Skeletal muscle tissue (tissue), 3 donors: ENCODE measurements at regions not wholly inside any gene's neighbourhood (a gene's known extent, or its start where the extent isn't known, plus 50 kb on each side); places are given as distances from the start of the nearest gene placed in this dataset.

Experiments used
- H3K27ac ChIP-seq: one replicate; pipeline ENCODE4 v1.7.0; 2013; ENCODE audit warnings: mild to moderate bottlenecking, low read depth, low read length, inconsistent platforms
- H3K27me3 ChIP-seq, 3 donors: one replicate each; pipeline ENCODE4 v1.7.0; 2013; ENCODE audit warnings: low read length in 3 of 3; ENCODE audit not compliant: control insufficient read depth in 3 of 3, insufficient read depth in 3 of 3
- H3K36me3 ChIP-seq, 3 donors: one replicate each; pipeline ENCODE4 v1.7.0; 2013; ENCODE audit warnings: low read length in 3 of 3; ENCODE audit not compliant: control insufficient read depth in 3 of 3, insufficient read depth in 3 of 3
- H3K4me1 ChIP-seq, 3 donors: one replicate each; pipeline ENCODE4 v1.7.0; 2013; ENCODE audit warnings: low read length in 3 of 3, mild to moderate bottlenecking in 3 of 3; ENCODE audit not compliant: control insufficient read depth in 3 of 3, insufficient read depth in 3 of 3
- H3K4me3 ChIP-seq, 3 donors: one replicate each; pipeline ENCODE4 v1.7.0; 2013; ENCODE audit warnings: low read length in 3 of 3
- H3K9ac ChIP-seq, 3 donors: one replicate each; pipeline ENCODE4 v1.7.0; 2013; ENCODE audit warnings: low read length in 3 of 3, mild to moderate bottlenecking in 3 of 3, moderate library complexity in 2 of 3, low read depth in 1 of 3
- H3K9me3 ChIP-seq, 3 donors: one replicate each; pipeline ENCODE4 v1.7.0; 2013; ENCODE audit warnings: low read length in 3 of 3; ENCODE audit not compliant: control insufficient read depth in 3 of 3
- donor health status: Osteomylitis.

GRCh38 chr3:4125576-4125975 lies 177.6 kb upstream of the SETMAR start:
- H3K9me3 ChIP-seq = peaks cover 0 to 2% (median 0%) of the 10 kb centered on the region in 3 donors
- no peaks in the 10 kb centered on the region for H3K27me3 ChIP-seq
- no peak overlapping the region for H3K9ac ChIP-seq
- H3K4me3 ChIP-seq = no peak overlapping the region
- H3K27ac ChIP-seq = no peak overlapping the region
- H3K36me3 ChIP-seq = no peaks in the 10 kb centered on the region
- H3K4me1 ChIP-seq = no peaks in the 10 kb centered on the region

GRCh38 chr3:4138150-4138785 lies 164.9 kb upstream of the SETMAR start:
- H3K9me3 ChIP-seq = no peaks in the 10 kb centered on the region
- no peak overlapping the region for H3K27ac ChIP-seq
- no peaks in the 10 kb centered on the region for H3K27me3 ChIP-seq
- H3K4me1 ChIP-seq = no peaks in the 10 kb centered on the region
- H3K9ac ChIP-seq = no peak overlapping the region
- H3K4me3 ChIP-seq = no peak overlapping the region
- H3K36me3 ChIP-seq = no peaks in the 10 kb centered on the region

GRCh38 chr3:4138786-4139431 lies 164.3 kb upstream of the SETMAR start:
- Histone ChIP-seq H3K27ac (no peak overlapping the region), H3K9me3 (no peaks in the 10 kb centered on the region), H3K4me1 (no peaks in the 10 kb centered on the region), H3K27me3 (no peaks in the 10 kb centered on the region), H3K9ac (no peak overlapping the region), H3K4me3 (no peak overlapping the region), H3K36me3 (no peaks in the 10 kb centered on the region)

GRCh38 chr3:4139462-4140140 lies 163.6 kb upstream of the SETMAR start:
- no peak overlapping the region for H3K4me3 ChIP-seq
- no peak overlapping the region for H3K9ac ChIP-seq
- H3K9me3 ChIP-seq = no peaks in the 10 kb centered on the region
- H3K36me3 ChIP-seq = no peaks in the 10 kb centered on the region
- H3K27ac ChIP-seq = no peak overlapping the region
- H3K27me3 ChIP-seq = no peaks in the 10 kb centered on the region
- no peaks in the 10 kb centered on the region for H3K4me1 ChIP-seq

DNA sequence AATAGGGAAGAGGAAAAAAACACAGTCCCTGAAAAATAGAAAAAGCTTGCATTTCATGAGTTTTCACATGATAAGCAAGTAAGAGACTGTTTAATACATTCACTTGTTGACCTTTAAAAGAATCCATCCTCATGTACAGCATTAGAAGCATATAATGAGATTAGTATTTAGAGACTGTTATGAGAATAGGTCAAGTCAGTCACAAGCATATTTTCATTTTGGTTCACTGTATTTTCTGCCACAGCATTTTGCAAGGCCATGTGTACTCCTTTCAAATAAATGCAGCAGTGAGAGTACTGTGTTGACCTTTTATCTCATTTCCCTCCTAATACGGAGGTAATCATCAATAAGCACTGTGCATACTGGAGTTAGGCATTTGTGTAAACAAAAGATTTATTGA lies 162.2 kb upstream of the SETMAR start:
- H3K9ac ChIP-seq = no peak overlapping the region
- no peak overlapping the region for H3K4me3 ChIP-seq
- H3K9me3 ChIP-seq = no peaks in the 10 kb centered on the region
- H3K27ac ChIP-seq = no peak overlapping the region
- H3K36me3 ChIP-seq = no peaks in the 10 kb centered on the region
- no peaks in the 10 kb centered on the region for H3K27me3 ChIP-seq
- no peaks in the 10 kb centered on the region for H3K4me1 ChIP-seq

GRCh38 chr3:4147556-4148118 lies 155.5 kb upstream of the SETMAR start:
- no peak overlapping the region for H3K27ac ChIP-seq
- H3K36me3 ChIP-seq = no peaks in the 10 kb centered on the region
- no peaks in the 10 kb centered on the region for H3K4me1 ChIP-seq
- no peak overlapping the region for H3K4me3 ChIP-seq
- no peaks in the 10 kb centered on the region for H3K27me3 ChIP-seq
- H3K9ac ChIP-seq = no peak overlapping the region
- H3K9me3 ChIP-seq = no peaks in the 10 kb centered on the region

GRCh38 chr3:4149296-4149695 lies 153.9 kb upstream of the SETMAR start:
- no peak overlapping the region for H3K27ac ChIP-seq
- H3K9ac ChIP-seq = no peak overlapping the region
- H3K4me3 ChIP-seq = no peak overlapping the region
- H3K4me1 ChIP-seq = no peaks in the 10 kb centered on the region
- H3K36me3 ChIP-seq = no peaks in the 10 kb centered on the region
- no peaks in the 10 kb centered on the region for H3K27me3 ChIP-seq
- H3K9me3 ChIP-seq = no peaks in the 10 kb centered on the region

DNA sequence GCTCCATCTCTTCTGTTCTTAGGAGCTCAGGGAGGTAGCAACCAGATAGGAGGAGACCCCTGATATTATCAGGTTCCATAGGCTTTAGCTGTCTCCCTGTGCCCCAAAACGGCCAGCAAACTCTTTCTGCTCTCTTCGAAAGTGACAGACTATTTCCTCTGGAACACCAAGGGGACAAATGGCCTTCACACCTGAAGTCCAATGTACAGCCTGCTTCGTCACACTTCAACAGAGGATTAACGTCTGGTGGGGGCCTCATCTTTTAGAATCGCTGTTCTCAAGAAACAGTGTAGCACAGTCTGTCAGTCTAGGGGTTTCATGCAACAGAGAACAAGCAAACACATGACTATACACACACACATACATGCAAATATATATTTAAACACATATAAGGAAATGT lies 152.4 kb upstream of the SETMAR start:
- H3K9me3 ChIP-seq = no peaks in the 10 kb centered on the region
- H3K27me3 ChIP-seq = no peaks in the 10 kb centered on the region
- no peak overlapping the region for H3K27ac ChIP-seq
- no peak overlapping the region for H3K4me3 ChIP-seq
- no peak overlapping the region for H3K9ac ChIP-seq
- no peaks in the 10 kb centered on the region for H3K36me3 ChIP-seq
- no peaks in the 10 kb centered on the region for H3K4me1 ChIP-seq

GRCh38 chr3:4151859-4152258 lies 151.3 kb upstream of the SETMAR start:
- H3K4me3 ChIP-seq = no peak overlapping the region
- no peaks in the 10 kb centered on the region for H3K9me3 ChIP-seq
- no peaks in the 10 kb centered on the region for H3K27me3 ChIP-seq
- H3K27ac ChIP-seq = no peak overlapping the region
- no peak overlapping the region for H3K9ac ChIP-seq
- no peaks in the 10 kb centered on the region for H3K4me1 ChIP-seq
- no peaks in the 10 kb centered on the region for H3K36me3 ChIP-seq

- no peak overlapping the region for H3K4me3 ChIP-seq
- no peaks in the 10 kb centered on the region for H3K27me3 ChIP-seq
- no peaks in the 10 kb centered on the region for H3K9me3 ChIP-seq
- H3K4me1 ChIP-seq = no peaks in the 10 kb centered on the region
- no peak overlapping the region for H3K9ac ChIP-seq
- H3K27ac ChIP-seq = no peak overlapping the region
- H3K36me3 ChIP-seq = no peaks in the 10 kb centered on the region
These were observed 149.4 kb upstream of the SETMAR start for GRCh38 chr3:4153771-4154170.
